Transverse colon (tissue), 4 donors: ENCODE measurements at regions not wholly inside any gene's neighbourhood (a gene's known extent, or its start where the extent isn't known, plus 50 kb on each side); places are given as distances from the start of the nearest gene placed in this dataset.

Source experiments
- DNase-seq: peaks from one replicate; pipeline ENCODE4 v3.0.0-alpha.2; 2019
- H3K27ac ChIP-seq, 4 donors: fragments of 200-600 bp; sonication (generic); 2 replicates each; pipeline ENCODE4 v1.5.1; 2016 to 2018; ENCODE audit warnings: inconsistent platforms in 4 of 4
- H3K27me3 ChIP-seq: fragments of 200-600 bp; sonication (generic); 2 replicates; pipeline ENCODE4 v1.5.1; 2017; ENCODE audit warnings: inconsistent platforms
- H3K36me3 ChIP-seq, 4 donors: fragments of 200-600 bp; sonication (generic); 2 replicates each; pipeline ENCODE4 v1.5.1; 2017 to 2019; ENCODE audit warnings: inconsistent platforms in 4 of 4
- H3K4me1 ChIP-seq, 4 donors: fragments of 200-600 bp; sonication (generic); 2 replicates each; pipeline ENCODE4 v1.5.1; 2017 to 2020; ENCODE audit warnings: inconsistent platforms in 4 of 4
- H3K4me3 ChIP-seq, 4 donors: fragments of 200-600 bp; sonication (generic); 1 replicate in 1 of 4; 2 replicates in 3 of 4; pipeline versions ENCODE4 v1.5.1 to v1.6.1; 2017 to 2019; ENCODE audit warnings: inconsistent platforms in 4 of 4
- H3K9me3 ChIP-seq, 2 donors: fragments of 200-600 bp; sonication (generic); 2 replicates each; pipeline ENCODE4 v1.5.1; 2017 to 2019; ENCODE audit warnings: inconsistent platforms in 2 of 2
- EP300 ChIP-seq: sonication (generic); formaldehyde crosslinking; IDR thresholded peaks from one replicate; pipeline ENCODE4 v1.6.1; 2017; ENCODE audit warnings: antibody characterized with exemption, low read depth
- POLR2A ChIP-seq: fragments of 450-650 bp; IDR thresholded peaks from one replicate; pipeline ENCODE4 v1.6.1; 2016; ENCODE audit warnings: antibody characterized with exemption, mild to moderate bottlenecking, moderate library complexity
- POLR2AphosphoS5 ChIP-seq, 3 donors: sonication (generic); formaldehyde crosslinking; IDR thresholded peaks; one replicate each; pipeline ENCODE4 v1.6.1; 2016; ENCODE audit warnings: antibody characterized with exemption in 3 of 3
- WGBS, 2 donors: methylation state at CpG; one replicate each; pipeline ENCODE4 v1.1.5; 2018; ENCODE audit warnings: low coverage in 1 of 2; 5-methylcytosine and 5-hydroxymethylcytosine counted together
- in situ Hi-C, 4 donors: fragments of 200-750 bp; cut with MboI; loops; one replicate each; pipeline versions ENCODE4 v1.15.0 to v1.15.1; 2017; ENCODE audit warnings: low sequenced_read_pairs in 3 of 4, low pct_ligation_motif_present in 1 of 4, low pct_unique_long_range_greater_than_20kb in 1 of 4
- intact Hi-C: fragments of 100-400 bp; cut with DNase I; formaldehyde crosslinking; loops from one replicate; pipeline ENCODE4 v1.15.1; 2023; ENCODE audit warnings: low total_unique reads
- TF ChIP-seq, protein P1 (sequence below), 5 experiments: fragments of 200-600 bp in 3 of 5; fragments of 450-650 bp in 2 of 5; sonication (generic) in 3 of 5; IDR thresholded peaks; 1 replicate in 2 of 5; 2 replicates in 3 of 5; pipeline ENCODE4 v1.5.1; 2016 to 2017; ENCODE audit warnings: antibody characterized with exemption in 5 of 5, inconsistent platforms in 3 of 5, mild to moderate bottlenecking in 2 of 5, moderate library complexity in 1 of 5

GRCh38 chr15:47551079-47551478 is 166.2 kb upstream of the SEMA6D start:
- no peak for DNase-seq
- no peak overlapping the region for H3K4me3 ChIP-seq
- in situ Hi-C loops = no loop called here
- no peak overlapping the region for H3K27ac ChIP-seq
- no peaks in the 10 kb centered on the region for H3K9me3 ChIP-seq
- no peaks in the 10 kb centered on the region for H3K36me3 ChIP-seq
- peaks cover 0 to 16% (median 2%) of the 10 kb centered on the region in 4 donors for H3K4me1 ChIP-seq
- 100% methylated on average over 1 of the region's 1 CpG for WGBS, 2 donors
- intact Hi-C loops = no loop called here
- H3K27me3 ChIP-seq = no peaks in the 10 kb centered on the region
- no peak for TF ChIP-seq POLR2AphosphoS5 (IDR thresholded peaks at IDR 0.05)
- TF ChIP-seq, protein P1, sequence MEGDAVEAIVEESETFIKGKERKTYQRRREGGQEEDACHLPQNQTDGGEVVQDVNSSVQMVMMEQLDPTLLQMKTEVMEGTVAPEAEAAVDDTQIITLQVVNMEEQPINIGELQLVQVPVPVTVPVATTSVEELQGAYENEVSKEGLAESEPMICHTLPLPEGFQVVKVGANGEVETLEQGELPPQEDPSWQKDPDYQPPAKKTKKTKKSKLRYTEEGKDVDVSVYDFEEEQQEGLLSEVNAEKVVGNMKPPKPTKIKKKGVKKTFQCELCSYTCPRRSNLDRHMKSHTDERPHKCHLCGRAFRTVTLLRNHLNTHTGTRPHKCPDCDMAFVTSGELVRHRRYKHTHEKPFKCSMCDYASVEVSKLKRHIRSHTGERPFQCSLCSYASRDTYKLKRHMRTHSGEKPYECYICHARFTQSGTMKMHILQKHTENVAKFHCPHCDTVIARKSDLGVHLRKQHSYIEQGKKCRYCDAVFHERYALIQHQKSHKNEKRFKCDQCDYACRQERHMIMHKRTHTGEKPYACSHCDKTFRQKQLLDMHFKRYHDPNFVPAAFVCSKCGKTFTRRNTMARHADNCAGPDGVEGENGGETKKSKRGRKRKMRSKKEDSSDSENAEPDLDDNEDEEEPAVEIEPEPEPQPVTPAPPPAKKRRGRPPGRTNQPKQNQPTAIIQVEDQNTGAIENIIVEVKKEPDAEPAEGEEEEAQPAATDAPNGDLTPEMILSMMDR (IDR thresholded peaks at IDR 0.05) = no peak
- TF ChIP-seq POLR2A = no peak
- no peak for TF ChIP-seq EP300

DNA sequence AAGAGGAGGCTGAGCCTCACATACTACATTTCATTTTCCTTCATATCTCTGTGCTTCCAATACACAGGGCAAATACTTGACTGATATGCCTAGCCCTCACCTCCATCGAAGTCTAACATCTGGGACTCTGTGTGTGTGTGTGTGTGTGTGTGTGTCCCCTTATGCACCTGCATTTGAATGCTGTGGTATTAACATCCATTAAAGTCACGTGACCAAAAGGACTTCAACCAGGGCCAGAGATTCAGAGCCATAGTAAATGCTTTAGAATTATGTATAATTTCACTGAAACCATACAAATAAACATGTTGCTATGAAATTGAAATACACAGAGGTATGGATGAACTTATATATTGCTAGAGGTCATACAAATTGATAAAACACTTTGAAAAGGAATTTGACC is 165.8 kb upstream of the SEMA6D start:
- 79 to 83% methylated on average over 1 to 2 of the region's 2 CpGs for WGBS, 2 donors
- no peaks in the 10 kb centered on the region for H3K9me3 ChIP-seq
- no peak overlapping the region for H3K4me3 ChIP-seq
- H3K27ac ChIP-seq = no peak overlapping the region
- no peaks in the 10 kb centered on the region for H3K27me3 ChIP-seq
- H3K4me1 ChIP-seq = peaks cover 0 to 16% (median 2%) of the 10 kb centered on the region in 4 donors
- in situ Hi-C loops (no loop called here), intact Hi-C loops (no loop called here)
- DNase-seq = no peak
- no peaks in the 10 kb centered on the region for H3K36me3 ChIP-seq
- TF ChIP-seq, protein P1 (IDR thresholded peaks at IDR 0.05) = no peak
- TF ChIP-seq POLR2AphosphoS5 (IDR thresholded peaks at IDR 0.05) = no peak
- no peak for TF ChIP-seq EP300
- no peak for TF ChIP-seq POLR2A

DNA sequence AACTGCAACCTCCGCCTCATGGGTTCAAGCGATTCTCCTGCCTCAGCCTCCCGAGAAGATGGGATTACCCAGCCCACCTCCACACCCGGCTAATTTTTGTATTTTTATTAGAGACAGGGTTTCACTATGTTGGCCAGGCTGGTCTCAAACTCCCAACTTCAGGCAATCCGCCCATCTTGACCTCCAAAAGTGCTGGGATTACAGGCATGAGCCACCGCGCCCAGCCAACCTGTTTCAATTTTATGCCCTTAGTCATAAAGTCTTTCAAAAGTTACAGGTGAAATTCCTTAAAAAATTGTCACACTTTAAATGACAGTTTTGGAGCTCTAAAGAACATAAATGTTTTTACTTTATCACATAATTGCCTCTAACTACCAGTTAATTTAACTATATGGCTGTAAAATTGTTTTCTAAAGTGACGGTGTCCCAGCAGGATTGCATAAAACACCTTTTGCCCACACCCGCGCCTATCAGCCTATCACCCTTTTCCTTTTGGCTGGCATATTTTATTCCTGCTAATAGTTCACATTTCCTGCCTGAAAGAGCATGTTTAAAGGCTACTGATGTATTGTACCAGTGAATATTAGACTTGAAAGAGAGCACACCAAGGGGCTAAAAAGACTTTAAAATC is 164.2 kb upstream of the SEMA6D start:
- H3K4me1 ChIP-seq = peaks cover 0 to 14% (median 2%) of the 10 kb centered on the region in 4 donors
- DNase-seq = peak; percentile 65
- WGBS, 2 donors = 58 to 68% methylated on average over 10 of the region's 10 CpGs

GRCh38 chr15:47553947-47554346 is 163.4 kb upstream of the SEMA6D start:
- Histone ChIP-seq H3K4me1 (peaks cover 0 to 9% (median 2%) of the 10 kb centered on the region in 4 donors), H3K4me3 (no peak overlapping the region), H3K27ac (peak overlapping the region in 3 of 4 donors; percentile 12 to 58 (median 43)), H3K9me3 (no peaks in the 10 kb centered on the region), H3K27me3 (no peaks in the 10 kb centered on the region), H3K36me3 (no peaks in the 10 kb centered on the region)
- in situ Hi-C loops (no loop called here), intact Hi-C loops (no loop called here)
- no peak for DNase-seq
- TF ChIP-seq POLR2AphosphoS5 (IDR thresholded peaks at IDR 0.05) = no peak
- TF ChIP-seq, protein P1 (IDR thresholded peaks at IDR 0.05) = no peak
- TF ChIP-seq POLR2A = no peak
- TF ChIP-seq EP300 = no peak
- 61% methylated on average over 1 of the region's 1 CpG; no CpG with 5 or more reads in 1 of the 2 donors for WGBS, 2 donors

More for the DNA sequence above, 164.2 kb upstream of the SEMA6D start:
- Histone ChIP-seq H3K9me3 (no peaks in the 10 kb centered on the region), H3K4me3 (no peak overlapping the region), H3K27me3 (no peaks in the 10 kb centered on the region), H3K36me3 (no peaks in the 10 kb centered on the region), H3K27ac (peak overlapping the region in 3 of 4 donors; percentile 12 to 58 (median 49))
- intact Hi-C loops = no loop called here
- in situ Hi-C loops = no loop called here
- no peak for TF ChIP-seq POLR2A
- no peak for TF ChIP-seq EP300
- no peak for TF ChIP-seq POLR2AphosphoS5 (IDR thresholded peaks at IDR 0.05)
- TF ChIP-seq, protein P1 (IDR thresholded peaks at IDR 0.05) = no peak
